Fibroblast of villous mesenchyme (primary cell): ENCODE measurements at regions not wholly inside any gene's neighbourhood (a gene's known extent, or its start where the extent isn't known, plus 50 kb on each side); places are given as distances from the start of the nearest gene placed in this dataset.

Source experiments
- DNase-seq: peaks from one replicate; pipeline ENCODE4 v3.0.0-alpha.2; 2010; ENCODE audit warnings: low read depth
- H3K4me3 ChIP-seq: 2 replicates; pipeline ENCODE4 v1.5.1; 2011; ENCODE audit warnings: low read depth, mild to moderate bottlenecking, low read length
- CTCF ChIP-seq: IDR thresholded peaks from 2 replicates; pipeline ENCODE4 v1.5.1; 2012; ENCODE audit warnings: low read depth, mild to moderate bottlenecking, low read length; ENCODE audit not compliant: insufficient read depth

- no peak for TF ChIP-seq CTCF
- H3K4me3 ChIP-seq = no peak overlapping the region
- no peak for DNase-seq
These were observed 478.8 kb upstream of the RAG2 start for GRCh38 chr11:37076866-37077265.

- H3K4me3 ChIP-seq = no peak overlapping the region
- no peak for DNase-seq
These were observed 474.6 kb upstream of the RAG2 start for GRCh38 chr11:37072538-37073055.

GRCh38 chr11:37050311-37050710 lies 452.3 kb upstream of the RAG2 start:
- DNase-seq = no peak
- no peak for TF ChIP-seq CTCF
- H3K4me3 ChIP-seq = no peak overlapping the region

More at GRCh38 chr11:37072538-37073055, 474.6 kb upstream of the RAG2 start:
- no peak for TF ChIP-seq CTCF

- H3K4me3 ChIP-seq = no peak overlapping the region
- DNase-seq = no peak
- TF ChIP-seq CTCF = no peak
These were observed 442.9 kb upstream of the RAG2 start for GRCh38 chr11:37040921-37041320.

- no peak for TF ChIP-seq CTCF
- no peak for DNase-seq
- H3K4me3 ChIP-seq = no peak overlapping the region
These were observed 440.9 kb upstream of the RAG2 start for GRCh38 chr11:37038911-37039310.

GRCh38 chr11:37026741-37027140 lies 428.7 kb upstream of the RAG2 start:
- no peak overlapping the region for H3K4me3 ChIP-seq
- TF ChIP-seq CTCF = no peak
- no peak for DNase-seq

GRCh38 chr11:37026326-37026725 lies 428.3 kb upstream of the RAG2 start:
- no peak for DNase-seq
- H3K4me3 ChIP-seq = no peak overlapping the region
- TF ChIP-seq CTCF = no peak
